Muscle of back (tissue), 3 donors: ENCODE measurements at regions not wholly inside any gene's neighbourhood (a gene's known extent, or its start where the extent isn't known, plus 50 kb on each side); places are given as distances from the start of the nearest gene placed in this dataset.
A peak's percentile ranks its signal among the peaks of the same experiment; 100 is the strongest.

Source experiments
- DNase-seq, 3 donors: peaks; one replicate each; pipeline versions ENCODE4 v3.0.0 to v3.0.0-alpha.2; 2013

DNA sequence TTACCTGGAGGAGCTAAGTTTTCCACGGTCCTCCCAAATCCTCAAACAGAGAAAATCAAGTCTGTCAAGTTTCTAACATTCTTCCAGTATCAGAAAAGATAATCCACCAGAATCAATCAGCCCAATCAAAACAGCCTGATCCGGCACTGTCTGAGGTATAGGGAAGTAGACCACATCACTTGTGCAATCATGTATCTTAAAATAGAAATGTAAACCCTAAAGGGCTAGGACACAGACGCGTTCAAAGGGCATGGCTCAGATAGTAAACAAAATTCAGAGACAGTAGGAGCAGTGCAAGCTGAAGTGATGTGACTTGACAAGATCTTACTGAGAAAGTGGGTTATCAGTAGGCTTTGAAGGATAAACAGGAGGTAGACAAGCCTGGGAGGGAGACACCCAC is 252.4 kb upstream of the DAPK1 start:
- DNase-seq = no peak

DNA sequence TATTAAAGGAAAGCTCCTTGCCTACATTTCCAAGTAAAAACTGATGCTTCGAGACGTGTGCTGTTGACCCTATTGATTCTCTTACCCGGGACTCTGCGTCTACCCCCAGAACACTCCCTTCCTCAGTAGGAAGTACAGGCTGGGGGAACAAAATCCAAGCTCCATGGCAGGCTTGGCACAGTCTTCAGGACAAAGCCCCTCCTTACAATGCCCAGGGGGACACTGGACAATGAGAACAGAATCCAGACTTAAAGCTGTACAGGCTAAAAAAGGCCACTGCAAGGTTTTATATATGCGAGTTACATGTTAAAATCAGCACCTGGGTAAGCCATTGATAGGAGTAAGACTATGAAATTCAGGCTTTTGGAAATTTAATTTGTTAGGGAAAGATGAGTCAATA is 250.6 kb upstream of the DAPK1 start:
- peak in 1 of 3 donors; percentile 68 for DNase-seq

DNA sequence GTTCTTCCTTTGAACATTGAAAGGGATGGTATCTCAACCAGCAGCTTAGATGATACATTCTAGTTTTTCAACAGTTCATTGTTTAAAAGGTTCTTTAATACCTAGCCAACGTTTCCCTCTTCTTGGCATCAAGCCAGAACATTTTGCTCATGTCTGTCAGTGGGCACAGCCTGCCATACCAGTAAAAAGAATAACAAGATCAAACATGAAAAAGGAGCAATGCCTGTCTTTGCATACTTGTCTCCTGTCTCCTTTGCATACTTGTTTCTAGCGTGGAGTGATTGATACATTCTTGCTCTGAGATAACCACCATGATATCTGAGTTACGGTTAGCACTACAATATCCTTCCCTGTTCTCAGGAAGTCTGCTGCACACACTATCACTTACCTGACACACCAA is 248.6 kb upstream of the DAPK1 start:
- no peak for DNase-seq

DNA sequence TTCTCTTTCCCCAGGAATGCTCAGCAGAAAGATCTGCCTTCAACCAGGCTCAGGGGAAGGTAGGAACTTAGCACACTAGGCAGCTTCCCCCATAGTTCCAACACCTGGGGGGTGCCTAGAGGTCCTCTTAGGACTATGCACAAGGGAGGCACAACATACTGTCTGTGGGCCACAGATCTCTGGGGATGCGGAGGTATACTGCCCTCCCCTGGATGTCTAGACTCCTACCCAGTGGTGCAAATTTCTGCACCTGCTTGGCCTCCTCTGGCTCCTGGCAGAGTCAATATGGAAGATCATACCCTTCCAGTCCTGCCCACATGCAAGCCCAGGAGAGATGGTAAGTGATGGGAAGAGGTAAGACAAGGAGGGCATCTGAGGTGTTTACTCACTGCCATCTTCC is 247.5 kb upstream of the DAPK1 start:
- DNase-seq = no peak

DNA sequence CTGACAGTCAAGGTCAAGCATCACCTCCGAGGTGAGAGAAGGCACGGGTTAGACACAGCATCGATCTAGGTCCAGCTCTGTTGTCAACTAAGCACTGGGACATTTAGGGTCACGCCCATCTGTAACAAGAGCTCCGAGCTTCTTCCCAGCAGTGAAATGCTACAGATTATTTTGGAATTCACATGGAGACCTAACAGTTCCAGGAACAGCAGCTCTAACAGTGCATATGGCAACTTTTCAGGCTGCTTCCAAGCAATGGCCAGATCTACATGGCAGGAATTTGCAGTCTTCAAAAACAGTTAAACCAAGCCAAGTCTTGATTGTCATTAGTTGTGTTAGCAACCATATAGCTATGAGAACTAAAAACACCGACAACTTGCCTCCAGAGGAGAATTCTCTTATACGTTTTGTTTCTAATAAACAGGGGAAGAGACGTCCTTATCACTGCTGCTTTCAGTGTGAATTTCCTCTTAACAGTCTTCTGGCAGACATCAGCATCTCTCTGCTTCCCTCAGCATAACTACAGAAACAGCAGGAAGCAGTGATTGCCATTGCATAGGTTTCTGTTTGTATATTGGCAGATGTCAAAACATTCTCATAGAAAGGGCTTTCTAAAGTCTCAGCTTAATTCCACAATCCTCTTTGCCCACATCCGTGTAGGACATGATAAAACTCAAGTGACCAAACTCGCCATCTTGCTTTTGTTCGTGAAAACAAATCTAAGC is 242.1 kb upstream of the DAPK1 start:
- DNase-seq = peak in 2 of 3 donors; percentile 79 to 90

DNA sequence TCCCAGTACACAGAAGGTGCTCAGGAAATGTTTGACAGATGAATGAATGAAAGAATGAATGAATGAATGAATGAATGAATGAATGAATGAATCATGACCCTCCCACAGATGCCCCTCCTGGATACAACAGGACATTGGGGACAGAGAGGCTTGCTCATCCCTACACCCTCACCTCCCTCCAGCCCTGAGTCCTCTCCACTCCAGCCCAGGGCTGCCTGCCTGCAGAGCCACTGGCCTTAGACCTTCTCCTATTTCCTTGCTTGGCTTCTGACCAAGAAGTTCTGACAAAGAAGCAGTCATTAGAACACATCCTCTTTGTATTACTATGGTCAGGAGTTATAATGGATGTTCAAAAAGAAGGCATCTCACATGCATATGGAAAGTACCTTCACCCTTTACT is 240.7 kb upstream of the DAPK1 start:
- peak in 1 of 3 donors; percentile 67 for DNase-seq

DNA sequence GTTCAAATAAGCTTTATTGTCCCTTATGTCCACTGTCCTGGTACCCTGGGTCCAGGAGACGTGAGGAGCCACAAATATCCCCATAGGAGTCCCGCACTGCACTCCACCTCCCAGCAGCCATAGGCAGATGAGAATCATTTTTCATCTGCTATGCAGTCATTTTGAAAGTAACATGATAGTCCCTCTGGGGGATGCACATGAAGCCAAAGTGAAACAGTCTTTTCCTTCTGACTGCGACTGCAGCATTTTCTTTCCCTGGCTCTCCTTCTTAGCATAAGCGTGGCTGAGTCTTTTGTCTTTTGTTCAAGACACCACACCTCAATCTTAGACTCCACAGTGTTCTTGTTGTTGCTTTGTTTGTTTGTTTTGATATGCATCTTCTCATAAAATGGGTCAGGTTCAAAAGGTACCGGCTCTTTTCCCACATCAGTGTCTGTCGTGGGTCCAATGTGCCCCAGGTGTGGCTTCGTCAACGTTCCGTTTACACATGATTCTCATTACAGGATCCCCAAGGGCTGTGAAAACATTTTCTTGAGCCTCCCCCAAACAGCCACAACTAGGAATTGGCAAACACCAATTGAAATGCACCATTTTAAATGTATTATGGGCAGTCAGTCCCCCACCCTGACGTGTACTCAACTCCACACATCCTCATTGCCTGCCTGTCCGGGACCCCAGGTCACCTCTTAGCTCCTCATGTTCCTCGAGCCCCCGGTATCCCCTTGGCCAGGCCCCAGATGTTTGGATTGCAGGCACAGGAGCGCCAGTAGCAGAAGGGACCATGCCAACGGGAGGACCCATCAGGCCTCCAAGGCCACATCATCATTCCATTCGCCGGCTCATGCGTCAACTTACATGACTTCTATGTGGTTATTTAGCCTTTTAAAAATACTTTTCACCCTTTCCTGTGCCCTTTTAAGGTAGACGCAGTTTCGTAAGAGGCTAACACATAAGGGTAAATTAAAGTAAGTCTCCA is 237.8 kb upstream of the DAPK1 start:
- peak; percentile 88 to 97 (median 93) for DNase-seq

DNA sequence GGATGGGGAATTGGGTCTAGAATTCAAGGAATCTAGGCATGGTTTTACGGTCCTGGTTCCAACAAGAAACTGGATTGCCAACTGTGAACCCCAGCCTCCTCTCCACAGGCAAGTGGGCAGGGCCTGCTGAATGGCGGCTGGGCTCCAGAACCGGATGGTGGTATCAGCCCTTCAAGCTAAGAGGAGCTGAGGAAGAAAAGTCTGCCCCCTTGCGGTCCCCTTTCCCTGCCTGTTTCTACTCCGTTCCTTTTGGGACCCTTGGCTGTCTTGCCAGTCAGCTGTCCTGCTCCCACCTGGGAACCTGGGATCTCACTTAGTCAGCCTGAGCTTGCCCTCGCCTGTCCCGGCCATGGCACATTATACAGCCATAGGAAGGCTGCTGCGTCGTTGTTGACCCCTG is 234.4 kb upstream of the DAPK1 start:
- no peak for DNase-seq

DNA sequence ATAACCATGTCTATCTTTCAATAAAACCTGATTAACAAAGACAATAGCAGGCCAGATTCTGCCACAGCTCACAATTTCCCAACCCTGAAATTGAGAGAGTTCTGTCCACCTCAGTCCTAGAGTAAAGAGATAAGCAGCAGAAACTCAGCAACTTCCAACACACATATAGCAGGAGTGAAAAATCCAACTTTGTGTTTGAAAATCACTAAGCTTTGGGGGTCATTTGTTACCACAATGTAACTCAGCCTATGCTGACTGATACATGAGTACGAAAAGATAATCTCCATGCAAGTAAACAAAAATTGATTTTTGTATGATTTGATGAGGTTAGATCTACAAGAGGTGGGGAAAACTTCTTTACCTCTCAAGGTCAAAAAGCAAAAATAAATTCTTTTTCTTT is 231.0 kb upstream of the DAPK1 start:
- no peak for DNase-seq

DNA sequence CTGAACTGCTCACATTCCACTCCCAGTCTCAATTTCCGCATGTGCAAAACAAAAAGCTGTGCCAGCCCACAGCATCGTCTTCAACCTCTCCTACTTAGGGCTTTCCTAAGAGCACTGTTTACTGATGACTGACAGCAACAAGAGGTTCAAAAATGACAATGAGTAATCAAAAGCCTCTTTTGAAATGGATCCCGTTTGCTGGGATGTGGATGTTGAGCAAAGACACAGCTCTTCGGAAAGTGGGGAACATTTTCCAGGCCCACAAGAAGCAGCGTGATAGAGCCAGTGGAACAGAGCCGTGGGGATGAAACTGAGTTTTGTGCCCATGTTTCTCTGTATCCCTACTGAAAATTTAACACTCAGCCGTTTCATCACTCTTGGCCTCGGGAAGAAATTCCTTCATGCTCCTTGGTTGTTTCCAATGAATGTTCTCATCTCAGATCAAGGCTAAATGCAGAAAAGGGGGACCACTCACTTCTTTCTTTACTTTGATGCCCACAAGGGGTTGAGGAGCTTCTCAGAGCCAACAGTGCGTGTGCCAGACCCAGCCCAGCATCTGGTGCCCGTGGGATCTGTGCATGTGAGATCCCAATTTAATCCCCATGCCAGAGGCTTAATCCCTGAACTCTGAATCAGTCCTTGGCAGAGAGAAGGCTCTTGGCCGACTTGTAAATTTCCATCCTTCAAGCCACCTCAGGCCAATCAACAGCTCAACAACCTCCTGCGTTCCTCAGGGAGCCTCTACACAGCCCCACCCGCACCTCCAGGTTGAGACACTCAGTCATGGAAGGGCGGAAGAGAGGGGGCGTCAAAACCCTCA is 230.2 kb upstream of the DAPK1 start:
- peak; percentile 77 to 95 (median 89) for DNase-seq

DNA sequence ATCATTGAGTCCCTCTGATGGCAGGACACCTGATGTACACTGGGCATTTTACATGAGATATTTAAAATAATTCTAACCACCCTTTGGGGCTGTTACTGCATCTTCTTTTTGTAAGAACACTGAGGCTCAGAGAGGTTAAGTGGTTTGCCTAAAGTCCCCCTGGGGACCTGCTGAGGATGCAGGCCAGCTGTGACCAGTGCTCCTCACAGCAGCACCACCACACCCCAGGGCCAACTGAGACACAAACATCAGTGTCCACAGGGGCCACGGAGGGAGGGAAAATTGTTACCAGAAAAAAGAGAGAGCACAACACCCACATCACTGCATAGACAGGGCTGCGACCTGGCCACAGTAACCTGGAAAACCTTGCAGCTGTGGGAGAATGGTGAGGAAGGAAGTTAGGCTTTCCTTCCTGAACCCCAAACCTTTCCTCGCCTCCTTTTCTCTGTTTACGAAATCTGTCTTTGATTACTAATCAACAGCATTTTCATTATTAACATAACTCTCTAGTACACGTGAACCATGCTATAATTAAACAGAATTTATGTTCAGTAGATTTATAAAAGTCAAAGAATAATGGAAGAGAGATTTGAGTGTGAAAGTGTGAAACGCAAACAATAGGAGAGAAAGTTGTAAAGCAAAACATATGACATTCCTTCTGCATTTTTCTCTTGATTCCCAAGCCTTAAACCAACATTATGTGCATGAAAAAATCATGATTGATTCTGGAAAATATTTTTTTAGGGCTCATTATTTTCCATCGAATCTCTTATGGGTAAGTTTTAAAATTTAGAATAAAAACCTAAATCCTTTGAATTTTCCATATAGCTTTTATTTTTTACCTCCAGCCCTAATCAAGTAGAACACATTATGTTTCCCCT is 228.1 kb upstream of the DAPK1 start:
- peak in 1 of 3 donors; percentile 52 for DNase-seq

DNA sequence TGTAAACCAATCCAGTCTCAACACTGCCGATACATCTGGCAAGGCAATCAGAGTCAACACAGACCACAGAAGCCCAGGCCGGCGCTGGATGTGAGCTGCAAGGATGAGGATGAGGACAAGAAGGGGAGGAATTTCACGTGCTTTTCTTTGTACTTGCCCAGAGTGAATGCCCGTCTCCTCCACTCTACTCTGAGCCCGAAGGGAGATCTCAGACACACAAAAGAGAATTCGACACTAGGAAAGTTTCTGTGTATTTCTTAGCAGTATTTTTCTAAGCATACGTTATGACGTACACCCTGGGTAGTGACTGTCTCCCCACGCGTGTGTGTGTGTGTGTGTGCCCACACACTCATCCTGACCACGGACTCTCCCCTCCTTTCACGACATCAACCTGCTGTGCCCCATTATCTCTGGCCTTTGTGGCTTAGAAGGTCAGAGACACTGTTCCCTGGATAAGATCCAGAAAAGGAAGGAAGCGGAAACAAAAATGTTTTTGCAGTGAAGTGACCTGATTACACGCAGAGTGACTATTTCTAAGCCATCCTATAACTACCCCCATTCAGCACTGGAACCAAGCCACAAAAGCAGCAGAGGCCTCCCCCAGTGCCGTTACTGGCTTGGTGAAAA is 227.3 kb upstream of the DAPK1 start:
- peak in 2 of 3 donors; percentile 80 to 90 for DNase-seq

DNA sequence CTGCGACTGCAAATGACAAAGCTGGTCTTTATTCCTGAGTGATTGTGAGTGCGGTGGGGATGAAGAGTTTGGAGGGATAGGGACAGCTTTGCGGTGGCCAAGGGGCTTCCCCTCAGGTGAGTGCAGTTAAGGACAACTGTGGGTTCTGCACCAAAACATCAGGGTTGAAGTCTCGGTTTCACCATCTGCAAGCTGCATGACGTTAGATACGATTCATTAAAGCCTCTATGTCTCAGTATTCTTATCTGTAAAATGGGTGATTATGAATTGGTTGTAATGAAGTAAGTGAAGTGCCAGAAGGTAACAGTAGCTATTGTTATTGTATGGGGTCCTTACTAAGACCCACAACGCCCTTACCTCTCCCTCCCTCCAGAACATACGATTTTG is 226.8 kb upstream of the DAPK1 start:
- DNase-seq = no peak

DNA sequence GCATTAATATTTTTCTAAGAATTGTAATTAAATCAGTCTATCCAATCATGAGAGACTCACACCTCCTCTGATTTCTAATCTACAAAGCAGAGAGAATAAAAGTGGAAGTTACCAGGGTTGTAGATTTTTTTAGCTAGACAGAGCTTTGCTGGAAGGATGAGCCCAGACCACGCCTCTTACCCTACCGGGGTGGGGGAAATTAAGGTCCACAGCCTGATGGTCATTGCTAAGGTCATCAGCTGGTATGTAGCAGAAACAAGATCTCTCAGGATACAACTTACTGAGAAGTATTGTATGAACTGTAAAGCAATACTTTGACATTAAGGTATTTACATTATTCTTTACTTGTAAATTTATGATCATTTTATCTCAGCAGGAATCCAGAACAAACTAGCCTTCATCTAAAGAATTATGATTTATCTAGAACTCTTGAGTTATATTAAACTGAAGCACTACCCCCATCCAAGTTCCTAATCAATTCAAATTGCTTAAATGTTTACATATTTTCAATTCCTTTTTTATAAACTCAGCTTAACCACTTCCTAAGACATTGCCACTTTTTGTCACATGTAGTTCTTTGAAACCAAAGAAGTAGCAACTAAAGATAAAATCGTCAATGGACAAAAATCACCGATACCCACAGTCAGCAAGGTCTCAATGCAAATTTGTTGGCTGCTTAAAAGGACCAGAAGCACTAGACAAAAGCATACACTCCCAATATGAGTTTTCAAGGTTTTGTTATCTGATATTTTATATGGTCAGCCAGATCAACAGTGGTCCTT is 225.8 kb upstream of the DAPK1 start:
- no peak for DNase-seq

DNA sequence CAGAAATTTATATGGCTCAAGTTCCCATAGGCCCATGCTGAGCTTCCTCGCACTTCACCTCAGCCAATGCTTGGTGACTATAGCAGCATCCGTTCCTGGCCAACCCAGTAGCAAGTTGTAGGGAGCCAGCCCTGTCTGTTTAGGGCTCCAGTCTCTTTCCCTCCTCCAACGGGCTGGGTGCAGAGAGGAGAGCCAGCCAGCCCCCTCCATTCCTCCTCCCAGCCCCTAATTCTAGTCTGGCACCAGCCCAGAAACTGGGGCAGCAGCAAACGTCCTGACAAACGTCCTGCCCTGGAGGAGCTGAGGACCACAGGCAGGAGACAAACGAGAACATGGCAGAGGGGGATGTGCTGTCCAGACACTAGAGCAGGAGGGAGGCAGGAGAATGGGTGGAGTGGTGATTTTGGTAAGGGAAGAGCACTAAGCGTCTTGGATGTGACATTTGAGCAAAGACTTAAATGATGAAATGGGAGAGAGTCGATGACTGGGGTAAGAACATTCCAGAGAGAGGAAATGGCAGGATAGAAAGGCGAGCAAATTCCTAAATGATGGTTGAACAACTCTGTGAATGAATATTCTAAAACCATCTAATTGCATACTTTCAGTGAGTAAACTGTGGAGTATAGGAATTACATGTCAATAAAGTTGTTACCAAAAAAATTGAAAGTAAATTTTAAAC is 222.5 kb upstream of the DAPK1 start:
- DNase-seq = peak in 1 of 3 donors; percentile 56

DNA sequence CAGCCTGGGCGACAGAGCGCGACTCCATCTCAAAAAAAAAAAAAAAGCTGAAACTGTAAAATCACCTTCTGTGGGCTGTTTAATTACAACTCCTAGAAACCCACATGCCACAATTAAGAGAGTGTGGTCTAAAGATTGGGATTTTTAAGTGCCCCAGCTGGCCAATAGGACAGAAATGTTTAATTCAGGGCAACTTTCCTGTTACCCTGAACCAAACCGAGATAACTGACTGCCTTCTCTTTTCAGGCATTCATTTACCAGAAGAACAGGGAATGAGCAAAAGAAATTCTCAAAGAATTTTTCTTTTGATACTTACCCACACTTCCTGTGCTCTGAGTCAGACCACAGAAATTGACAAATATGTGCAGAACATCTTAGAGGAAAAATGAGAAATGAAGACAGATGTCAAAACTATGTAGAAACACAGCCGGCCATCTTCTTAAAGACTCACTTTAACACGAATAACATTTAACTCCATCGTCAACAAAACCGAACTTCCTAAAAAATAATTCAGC is 221.3 kb upstream of the DAPK1 start:
- peak in 1 of 3 donors; percentile 86 for DNase-seq

DNA sequence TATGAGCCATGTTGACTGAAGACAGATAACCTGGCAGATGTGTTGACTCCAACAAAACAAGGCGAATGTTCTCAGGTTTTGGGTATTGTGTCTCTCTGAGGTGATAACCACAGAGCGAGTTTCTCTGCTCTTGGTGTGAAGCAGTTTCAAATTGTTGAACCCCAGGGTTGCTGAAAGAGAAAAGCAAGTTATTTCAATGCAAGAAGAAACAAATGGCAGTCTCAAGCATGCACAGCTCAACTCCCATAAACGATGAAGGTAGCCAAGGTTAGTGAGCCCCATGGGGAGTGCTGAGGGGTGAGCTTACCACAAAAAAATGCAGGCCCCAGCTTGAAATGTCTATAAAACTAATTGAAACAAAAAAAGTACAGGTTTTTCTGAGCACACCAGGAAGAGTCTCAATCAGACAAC is 220.8 kb upstream of the DAPK1 start:
- peak; percentile 57 to 75 (median 59) for DNase-seq

DNA sequence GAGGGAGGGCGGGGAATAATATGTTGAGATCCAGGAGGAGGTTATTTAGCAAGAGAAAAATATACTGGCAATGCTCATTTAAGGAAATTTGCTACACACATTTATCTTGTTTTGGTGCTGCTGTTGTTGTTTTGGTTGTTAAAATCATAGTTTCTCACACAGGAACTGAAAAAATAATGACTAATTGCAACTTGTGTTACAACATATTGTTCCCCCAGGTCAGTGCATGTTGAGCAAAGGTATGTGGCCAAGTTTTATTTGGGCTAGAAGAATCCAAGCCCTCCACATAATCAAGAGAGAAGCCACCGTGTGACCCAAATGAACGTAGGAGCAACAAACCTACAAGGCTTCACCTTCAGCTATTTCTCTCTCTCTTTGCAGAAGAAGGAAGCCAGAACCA is 220.3 kb upstream of the DAPK1 start:
- DNase-seq = no peak
